WTC11 (cell line): ENCODE measurements at regions not wholly inside any gene's neighbourhood (a gene's known extent, or its start where the extent isn't known, plus 50 kb on each side); places are given as distances from the start of the nearest gene placed in this dataset.

Experiments used
- E2F5 ChIP-seq: sonication (generic); formaldehyde crosslinking; IDR thresholded peaks from 2 replicates; pipeline ENCODE4 v1.8.1; 2022; ENCODE audit warnings: mild to moderate bottlenecking, moderate library complexity, missing genetic modification reagents
- FOXJ3 ChIP-seq: sonication (generic); formaldehyde crosslinking; IDR thresholded peaks from 2 replicates; pipeline ENCODE4 v1.9.0; 2021; ENCODE audit warnings: missing genetic modification reagents, mild to moderate bottlenecking, borderline replicate concordance
- GABPB1 ChIP-seq: sonication (generic); formaldehyde crosslinking; IDR thresholded peaks from 2 replicates; pipeline ENCODE4 v1.8.1; 2023; ENCODE audit warnings: mild to moderate bottlenecking, missing genetic modification reagents
- MLX ChIP-seq: sonication (generic); formaldehyde crosslinking; IDR thresholded peaks from 2 replicates; pipeline ENCODE4 v1.8.1; 2023; ENCODE audit warnings: mild to moderate bottlenecking, missing genetic modification reagents, moderate library complexity
- NFYB ChIP-seq: sonication (generic); formaldehyde crosslinking; conservative IDR thresholded peaks from 2 replicates; pipeline ENCODE4 v1.8.0; 2022; ENCODE audit warnings: low read depth, missing genetic modification reagents
- PREB ChIP-seq: sonication (generic); formaldehyde crosslinking; IDR thresholded peaks from 2 replicates; pipeline ENCODE4 v1.8.1; 2022; ENCODE audit warnings: mild to moderate bottlenecking, missing genetic modification reagents, moderate library complexity, borderline replicate concordance
- RORB ChIP-seq: fragments of 250-450 bp; sonication (Bioruptor Pico); IDR thresholded peaks from 2 replicates; pipeline ENCODE4 v1.9.0; 2021; ENCODE audit warnings: mild to moderate bottlenecking
- USF1 ChIP-seq: sonication (generic); formaldehyde crosslinking; IDR thresholded peaks from 2 replicates; pipeline ENCODE4 v1.8.0; 2022; ENCODE audit warnings: mild to moderate bottlenecking, missing genetic modification reagents
- USF2 ChIP-seq: sonication (generic); formaldehyde crosslinking; IDR thresholded peaks from 2 replicates; pipeline ENCODE4 v1.8.1; 2023; ENCODE audit warnings: mild to moderate bottlenecking, missing genetic modification reagents, moderate library complexity
- ZNF232 ChIP-seq: sonication (generic); formaldehyde crosslinking; IDR thresholded peaks from 2 replicates; pipeline ENCODE4 v1.8.0; 2022; ENCODE audit warnings: mild to moderate bottlenecking, missing genetic modification reagents
- ZNF416 ChIP-seq: fragments of 250-450 bp; sonication (Bioruptor Pico); IDR thresholded peaks from 2 replicates; pipeline ENCODE4 v1.9.0; 2021; ENCODE audit warnings: mild to moderate bottlenecking, inconsistent platforms
- TF ChIP-seq, protein P1 (sequence below): fragments of 200-600 bp; IDR thresholded peaks from 2 replicates; pipeline ENCODE4 v1.8.0; 2022; ENCODE audit warnings: antibody characterized with exemption
- TF ChIP-seq, protein P2 (sequence below): sonication (generic); formaldehyde crosslinking; IDR thresholded peaks from 2 replicates; pipeline ENCODE4 v1.8.1; 2022; ENCODE audit warnings: low read depth, mild to moderate bottlenecking, moderate library complexity, missing genetic modification reagents, borderline replicate concordance

DNA sequence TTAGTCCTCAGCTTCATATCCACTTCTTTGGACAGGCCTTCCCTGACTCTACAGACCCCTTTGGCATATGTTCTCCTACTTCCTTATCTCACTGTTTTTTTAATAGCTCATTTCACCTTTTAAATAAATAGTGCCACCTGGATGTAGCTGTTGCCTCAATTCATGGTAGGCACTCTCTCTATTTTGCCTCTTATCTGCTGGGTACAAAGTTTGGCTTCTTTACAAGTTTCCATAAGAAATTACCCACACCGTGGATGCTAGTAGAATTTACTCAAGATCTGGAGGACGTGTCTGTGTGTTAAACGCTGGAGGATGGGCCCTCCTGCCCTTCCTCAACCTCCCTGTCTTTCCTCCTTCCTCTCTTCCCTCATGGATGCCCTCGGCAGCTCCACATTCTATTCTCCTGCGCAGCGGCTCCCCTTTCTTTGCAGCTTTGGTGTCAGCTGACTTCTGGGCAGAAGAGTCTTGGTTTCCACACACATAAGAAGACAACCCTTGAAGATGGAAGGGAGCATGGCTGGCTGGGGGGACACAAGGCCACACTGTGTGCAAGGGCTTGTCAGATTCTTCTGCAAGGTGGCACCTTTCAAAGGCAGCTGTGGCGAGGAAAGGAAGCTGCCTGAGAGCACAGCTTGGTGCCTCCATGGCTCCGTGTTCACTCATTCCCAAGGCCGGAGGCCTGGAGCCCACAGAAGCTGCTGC, 212.6 kb downstream of the SNX19 start:
- TF ChIP-seq NFYB (CRISPR knock-in tag): no peak
- TF ChIP-seq, protein P1, sequence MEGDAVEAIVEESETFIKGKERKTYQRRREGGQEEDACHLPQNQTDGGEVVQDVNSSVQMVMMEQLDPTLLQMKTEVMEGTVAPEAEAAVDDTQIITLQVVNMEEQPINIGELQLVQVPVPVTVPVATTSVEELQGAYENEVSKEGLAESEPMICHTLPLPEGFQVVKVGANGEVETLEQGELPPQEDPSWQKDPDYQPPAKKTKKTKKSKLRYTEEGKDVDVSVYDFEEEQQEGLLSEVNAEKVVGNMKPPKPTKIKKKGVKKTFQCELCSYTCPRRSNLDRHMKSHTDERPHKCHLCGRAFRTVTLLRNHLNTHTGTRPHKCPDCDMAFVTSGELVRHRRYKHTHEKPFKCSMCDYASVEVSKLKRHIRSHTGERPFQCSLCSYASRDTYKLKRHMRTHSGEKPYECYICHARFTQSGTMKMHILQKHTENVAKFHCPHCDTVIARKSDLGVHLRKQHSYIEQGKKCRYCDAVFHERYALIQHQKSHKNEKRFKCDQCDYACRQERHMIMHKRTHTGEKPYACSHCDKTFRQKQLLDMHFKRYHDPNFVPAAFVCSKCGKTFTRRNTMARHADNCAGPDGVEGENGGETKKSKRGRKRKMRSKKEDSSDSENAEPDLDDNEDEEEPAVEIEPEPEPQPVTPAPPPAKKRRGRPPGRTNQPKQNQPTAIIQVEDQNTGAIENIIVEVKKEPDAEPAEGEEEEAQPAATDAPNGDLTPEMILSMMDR: no peak
- TF ChIP-seq ZNF416: no peak
- TF ChIP-seq USF1 (CRISPR knock-in tag): no peak
- TF ChIP-seq MLX: no peak
- no peak for TF ChIP-seq PREB (CRISPR knock-in tag)
- no peak for TF ChIP-seq GABPB1 (CRISPR knock-in tag)
- TF ChIP-seq FOXJ3: no peak
- TF ChIP-seq USF2 (CRISPR knock-in tag): no peak
- TF ChIP-seq E2F5 (CRISPR knock-in tag): no peak
- TF ChIP-seq, protein P2, sequence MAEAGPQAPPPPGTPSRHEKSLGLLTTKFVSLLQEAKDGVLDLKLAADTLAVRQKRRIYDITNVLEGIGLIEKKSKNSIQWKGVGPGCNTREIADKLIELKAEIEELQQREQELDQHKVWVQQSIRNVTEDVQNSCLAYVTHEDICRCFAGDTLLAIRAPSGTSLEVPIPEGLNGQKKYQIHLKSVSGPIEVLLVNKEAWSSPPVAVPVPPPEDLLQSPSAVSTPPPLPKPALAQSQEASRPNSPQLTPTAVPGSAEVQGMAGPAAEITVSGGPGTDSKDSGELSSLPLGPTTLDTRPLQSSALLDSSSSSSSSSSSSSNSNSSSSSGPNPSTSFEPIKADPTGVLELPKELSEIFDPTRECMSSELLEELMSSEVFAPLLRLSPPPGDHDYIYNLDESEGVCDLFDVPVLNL (CRISPR knock-in tag): no peak
- TF ChIP-seq ZNF232: no peak
- no peak for TF ChIP-seq RORB (CRISPR knock-in tag)
